ENCODE measurements at regions not wholly inside any gene's neighbourhood (a gene's known extent, or its start where the extent isn't known, plus 50 kb on each side); places are given as distances from the start of the nearest gene placed in this dataset.

DNA sequence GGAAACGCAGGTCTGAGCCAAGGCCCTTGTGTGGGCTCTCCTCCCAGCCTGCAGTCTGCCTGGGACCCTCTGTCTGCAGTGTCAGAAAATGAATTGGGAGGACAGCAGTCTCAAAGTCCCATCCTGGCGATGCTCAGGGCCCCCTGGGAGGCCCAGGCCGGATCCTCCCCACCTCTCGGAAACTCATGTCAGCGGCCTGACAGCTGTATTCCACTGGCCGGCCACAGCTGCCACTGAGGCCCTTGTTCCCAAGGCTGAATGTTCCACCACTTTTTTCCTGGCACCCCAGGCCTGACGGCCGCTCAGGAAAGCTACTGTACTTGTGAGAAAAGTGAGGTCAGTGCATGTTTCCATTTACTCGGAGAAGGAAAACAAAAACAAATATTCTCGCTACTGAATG, 180.0 kb downstream of the FGF18 start:
- no peak overlapping the region for H4K91ac ChIP-seq (replicated peaks; ENCODE audit: insufficient read length, low read length)
- H2AK5ac ChIP-seq (ENCODE audit: low read depth, low read length) = no peak overlapping the region
- no peaks in the 10 kb centered on the region for H3K79me2 ChIP-seq (ENCODE audit: control insufficient read depth in 1 of 2, insufficient read depth in 2 of 2, low read length in 2 of 2)
- no peak overlapping the region for H3K23ac ChIP-seq (ENCODE audit: insufficient read length)
- H2BK120ac ChIP-seq (replicated peaks; ENCODE audit: low read depth, low read length) = no peak overlapping the region
- no peak overlapping the region for H3K4me3 ChIP-seq (ENCODE audit: extremely low read depth in 1 of 4, insufficient read depth in 2 of 4, low read depth in 3 of 4, low read length in 4 of 4)
- peaks cover 0 to 6% (median 0%) of the 10 kb centered on the region in 4 experiments; a peak in 1 of 7 replicates for H3K4me1 ChIP-seq (replicated peaks in 1 of 4; ENCODE audit: control insufficient read depth in 3 of 4, insufficient read depth in 4 of 4, low read length in 3 of 4)
- no peak overlapping the region for H2AFZ ChIP-seq (ENCODE audit: low read length)
- no peak overlapping the region for H3K18ac ChIP-seq (ENCODE audit: extremely low read depth, low read length)
- DNase-seq (ENCODE audit: low read depth in 1 of 2, low spot score in 2 of 2) = no peak
- no peak overlapping the region for H3K56ac ChIP-seq (replicated peaks; ENCODE audit: insufficient read length, low read depth, low read length)
- no peak overlapping the region for H3K9ac ChIP-seq (replicated peaks in 1 of 4; ENCODE audit: extremely low read depth in 1 of 4, low read depth in 3 of 4, low read length in 3 of 4)
- WGBS, 2 experiments (ENCODE audit: extremely low coverage in 1 of 2, insufficient coverage in 1 of 2, insufficient read length in 1 of 2, insufficient replicate concordance in 2 of 2, low coverage in 1 of 2, low lambda C conversion rate in 2 of 2, missing lambda C conversion rate in 1 of 2) = 91% methylated on average over 10 of the region's 10 CpGs; no CpG with 5 or more reads in 1 of the 2 experiments
- H3K27me3 ChIP-seq (replicated peaks in 1 of 4; ENCODE audit: control insufficient read depth in 3 of 4, extremely low read depth in 1 of 4, insufficient read depth in 3 of 4, low read length in 3 of 4) = no peaks in the 10 kb centered on the region; a peak in 1 of 7 replicates
- H3K9me3 ChIP-seq (ENCODE audit: insufficient read depth in 2 of 2, low read depth in 1 of 2, low read length in 1 of 2) = no peaks in the 10 kb centered on the region
- H4K8ac ChIP-seq (ENCODE audit: extremely low read depth, insufficient read depth, low read length) = no peak overlapping the region
- no peak overlapping the region for H3K4ac ChIP-seq (replicated peaks; ENCODE audit: insufficient read length, low read depth, low read length)
- H3K27ac ChIP-seq (ENCODE audit: low read depth, low read length) = no peak overlapping the region
- ChIA-PET POLR2A (ENCODE audit: partially characterized antibody) (interaction anchor here (1.3 kb wide), 1 partner anchor 11 kb away, joined by 3 read pairs; no protein-coding TSS in a partner anchor), CTCF (ENCODE audit: partially characterized antibody) (interaction anchor here (0.6 to 2.1 kb wide), 5 partner anchors 11 to 250 kb away, joined by 3 to 10 read pairs (median 4); no protein-coding TSS in a partner anchor)
- no peak for FAIRE-seq
- no peak overlapping the region for H3K14ac ChIP-seq (ENCODE audit: insufficient read length)
- no peak overlapping the region for H3K4me2 ChIP-seq (ENCODE audit: insufficient read depth in 1 of 2, low read depth in 2 of 2, low read length in 2 of 2)
- H4K5ac ChIP-seq (ENCODE audit: insufficient read length, low read depth, low read length) = no peak overlapping the region
- H3K79me1 ChIP-seq (ENCODE audit: low read depth, low read length) = no peaks in the 10 kb centered on the region
- H2BK20ac ChIP-seq (ENCODE audit: low read length) = no peak overlapping the region
- TF ChIP-seq EP300 (IDR thresholded peaks at IDR 0.05; ENCODE audit: borderline replicate concordance in 1 of 2, low read depth in 2 of 2, low read length in 2 of 2) = no peak
- H2BK15ac ChIP-seq (ENCODE audit: low read length) = no peak overlapping the region
- no peaks in the 10 kb centered on the region for H3K36me3 ChIP-seq (ENCODE audit: control insufficient read depth in 2 of 4, insufficient read depth in 4 of 4, low read length in 3 of 4)
- H4K20me1 ChIP-seq (replicated peaks in 1 of 2; ENCODE audit: control insufficient read depth in 1 of 2, insufficient read depth in 2 of 2, low read length in 2 of 2) = peaks cover 0 to 2% of the 10 kb centered on the region in 2 experiments
- H2BK12ac ChIP-seq (ENCODE audit: low read depth, low read length) = no peak overlapping the region
- H3K23me2 ChIP-seq (ENCODE audit: low read depth, low read length) = peaks cover 6% of the 10 kb centered on the region; the same call in 1 of the 2 replicates
- H2BK5ac ChIP-seq (ENCODE audit: low read depth, low read length) = no peak overlapping the region

Measured in H1 (cell line).